ENCODE measurements at regions not wholly inside any gene's neighbourhood (a gene's known extent, or its start where the extent isn't known, plus 50 kb on each side); places are given as distances from the start of the nearest gene placed in this dataset.

DNA sequence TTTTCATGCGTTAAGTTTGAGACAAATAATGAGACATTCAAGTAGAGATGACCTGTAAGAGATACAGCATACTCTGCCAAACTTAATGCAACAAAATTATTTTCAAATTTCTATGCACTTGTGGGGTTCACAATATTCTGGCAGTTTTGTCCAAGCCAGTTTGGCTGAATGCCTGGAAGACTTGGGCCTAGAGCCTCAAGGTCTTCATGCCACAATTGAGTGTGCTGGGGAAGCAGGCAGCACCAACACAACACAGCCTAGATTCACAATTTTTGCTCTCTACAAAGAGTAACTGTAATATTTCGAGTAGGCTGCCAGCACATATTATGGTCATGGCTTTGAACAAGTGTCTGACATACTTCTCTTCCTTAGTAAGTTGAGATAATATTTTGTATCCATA is 461.4 kb upstream of the SPHKAP start:
- no peak for DNase-seq
- in situ Hi-C loops (cut with HindIII; ENCODE audit: low pct_ligation_motif_present, low pct_unique_long_range_greater_than_20kb, low sequenced_read_pairs): no loop called here

DNA sequence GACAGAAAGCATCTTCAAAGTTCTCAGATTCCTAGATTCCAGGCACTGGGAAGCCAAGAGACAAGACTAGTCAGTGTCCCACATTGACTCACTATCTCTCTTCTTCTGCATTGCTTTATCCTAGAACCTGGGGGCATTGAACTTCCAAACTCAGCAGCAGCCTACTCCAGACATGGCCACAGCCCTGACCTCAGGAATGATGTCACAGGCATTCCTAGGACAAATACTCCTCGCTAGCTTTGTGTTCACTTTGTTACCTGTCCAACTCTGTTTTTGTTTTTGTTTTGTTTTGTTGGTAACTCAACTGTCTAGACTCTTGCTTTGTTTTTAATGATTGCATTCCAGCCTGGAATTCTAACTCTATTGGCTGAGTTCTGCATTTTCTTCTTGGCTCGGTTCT is 449.3 kb upstream of the SPHKAP start:
- in situ Hi-C loops (cut with HindIII; ENCODE audit: low pct_ligation_motif_present, low pct_unique_long_range_greater_than_20kb, low sequenced_read_pairs): no loop called here
- no peak for DNase-seq

DNA sequence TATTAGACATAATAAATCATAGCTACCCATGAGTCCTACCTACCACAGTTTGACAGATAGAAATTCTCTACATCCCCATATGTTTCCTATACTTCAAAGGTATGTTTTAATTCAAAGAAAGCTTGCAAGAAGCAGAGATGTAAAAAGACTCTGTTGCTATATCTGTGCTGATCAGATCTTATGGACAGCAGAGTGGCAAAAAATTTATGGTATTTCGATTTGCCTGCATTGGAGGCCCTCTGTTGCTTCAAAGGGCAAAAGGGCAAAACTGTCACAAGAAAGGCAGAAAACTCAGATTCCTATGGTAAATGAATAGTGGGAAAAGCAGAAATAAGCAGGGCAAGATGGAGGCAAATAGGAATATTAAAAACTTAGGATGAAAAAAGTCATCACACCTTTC is 447.8 kb upstream of the SPHKAP start:
- in situ Hi-C loops (cut with HindIII; ENCODE audit: low pct_ligation_motif_present, low pct_unique_long_range_greater_than_20kb, low sequenced_read_pairs): no loop called here
- no peak for DNase-seq

DNA sequence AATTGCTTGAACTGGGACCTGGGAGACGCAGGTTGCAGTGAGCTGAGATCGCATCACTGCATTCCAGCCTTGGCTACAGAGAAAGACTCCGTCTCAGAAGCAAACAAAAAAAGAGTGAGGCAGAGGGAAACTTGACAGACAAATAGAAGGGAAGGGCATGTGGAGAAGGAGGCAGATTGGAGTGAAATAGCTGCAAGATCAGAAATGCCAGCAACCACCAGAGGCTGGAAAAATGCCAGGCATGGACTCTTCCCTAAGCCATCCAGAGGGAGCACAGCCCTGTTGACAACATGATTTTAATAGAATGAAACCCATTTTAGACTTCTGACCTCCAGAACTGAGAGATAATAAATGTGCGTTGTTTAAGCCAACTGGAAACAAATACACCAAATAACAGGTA is 447.2 kb upstream of the SPHKAP start:
- in situ Hi-C loops (cut with HindIII; ENCODE audit: low pct_ligation_motif_present, low pct_unique_long_range_greater_than_20kb, low sequenced_read_pairs): no loop called here

DNA sequence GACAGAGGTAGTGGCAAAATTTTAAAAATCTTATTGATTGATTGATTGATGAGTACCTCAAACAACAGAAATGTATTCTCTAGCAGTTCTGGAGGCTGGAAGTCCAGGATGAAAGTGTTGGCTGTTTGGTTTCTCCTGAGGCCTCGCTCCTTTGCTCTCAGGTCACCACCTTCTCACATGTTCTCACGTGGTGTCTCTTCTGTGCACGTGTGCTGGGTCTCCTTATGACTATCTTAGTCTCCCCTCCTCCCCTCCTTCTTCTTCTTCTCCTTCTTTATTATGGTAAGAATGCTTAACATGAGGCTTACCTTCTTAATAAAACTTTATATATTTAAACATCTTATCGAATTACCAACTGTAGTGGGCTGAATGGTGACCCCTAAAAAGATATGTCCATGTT is 446.0 kb upstream of the SPHKAP start:
- no peak for DNase-seq
- in situ Hi-C loops (cut with HindIII; ENCODE audit: low pct_ligation_motif_present, low pct_unique_long_range_greater_than_20kb, low sequenced_read_pairs): no loop called here

More for the DNA sequence above, 447.2 kb upstream of the SPHKAP start:
- DNase-seq: no peak

DNA sequence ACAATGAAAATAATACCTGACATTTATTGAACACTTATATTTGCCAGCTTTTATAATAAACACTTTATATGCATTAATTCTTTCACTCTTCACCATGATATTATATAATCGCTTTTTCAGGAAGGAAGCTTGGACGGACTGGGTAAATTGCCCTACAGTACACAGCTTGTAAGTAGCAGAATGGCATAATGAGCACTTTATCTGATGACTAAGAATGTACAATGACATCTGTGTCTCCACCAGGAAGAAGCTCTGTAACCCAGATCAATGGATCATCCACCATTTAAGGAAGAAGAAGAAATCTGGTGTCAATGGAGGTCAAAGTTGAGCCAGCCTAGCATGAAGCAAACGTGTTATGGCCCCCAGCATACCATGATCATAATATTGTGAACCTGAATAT is 444.0 kb upstream of the SPHKAP start:
- in situ Hi-C loops (cut with HindIII; ENCODE audit: low pct_ligation_motif_present, low pct_unique_long_range_greater_than_20kb, low sequenced_read_pairs): no loop called here
- no peak for DNase-seq

DNA sequence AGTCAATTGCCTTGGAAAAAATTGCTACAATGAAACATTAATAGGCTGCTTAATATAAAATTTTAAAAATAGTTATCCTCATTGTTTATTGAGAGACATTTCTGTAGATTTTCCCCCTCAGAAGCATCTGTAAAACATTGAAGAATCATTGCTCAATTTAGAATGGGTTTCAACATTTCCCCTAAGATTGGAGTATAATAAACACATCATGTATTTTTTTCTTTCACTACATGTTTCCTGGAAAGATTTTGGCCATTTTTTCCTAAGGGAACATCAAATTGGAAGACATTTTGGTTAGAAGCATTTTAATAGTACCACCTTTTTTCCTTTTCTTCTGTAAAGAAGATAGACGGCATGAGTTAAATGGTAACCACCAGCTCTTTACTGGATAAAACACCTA is 443.2 kb upstream of the SPHKAP start:
- in situ Hi-C loops (cut with HindIII; ENCODE audit: low pct_ligation_motif_present, low pct_unique_long_range_greater_than_20kb, low sequenced_read_pairs): no loop called here

DNA sequence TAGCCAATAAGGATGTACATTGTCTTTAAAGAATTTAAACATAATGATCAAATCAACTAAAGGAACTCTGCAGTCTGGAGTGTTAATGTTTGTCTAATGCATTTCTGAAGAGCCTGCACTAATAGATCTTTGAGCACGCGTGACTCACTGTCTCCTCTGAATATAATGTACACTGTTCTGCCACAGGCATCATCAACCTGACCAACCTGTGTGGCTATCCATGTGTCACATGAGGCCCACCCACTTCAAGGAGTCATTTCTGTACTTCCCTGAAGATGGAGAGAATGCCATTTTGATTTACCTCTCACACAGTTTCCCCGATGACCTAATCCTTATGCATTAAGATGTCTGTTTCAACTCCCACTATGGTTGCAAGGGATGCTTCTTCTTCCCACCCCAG is 434.0 kb upstream of the SPHKAP start:
- in situ Hi-C loops (cut with HindIII; ENCODE audit: low pct_ligation_motif_present, low pct_unique_long_range_greater_than_20kb, low sequenced_read_pairs): no loop called here
- DNase-seq: no peak

More for the DNA sequence above, 443.2 kb upstream of the SPHKAP start:
- DNase-seq: no peak

DNA sequence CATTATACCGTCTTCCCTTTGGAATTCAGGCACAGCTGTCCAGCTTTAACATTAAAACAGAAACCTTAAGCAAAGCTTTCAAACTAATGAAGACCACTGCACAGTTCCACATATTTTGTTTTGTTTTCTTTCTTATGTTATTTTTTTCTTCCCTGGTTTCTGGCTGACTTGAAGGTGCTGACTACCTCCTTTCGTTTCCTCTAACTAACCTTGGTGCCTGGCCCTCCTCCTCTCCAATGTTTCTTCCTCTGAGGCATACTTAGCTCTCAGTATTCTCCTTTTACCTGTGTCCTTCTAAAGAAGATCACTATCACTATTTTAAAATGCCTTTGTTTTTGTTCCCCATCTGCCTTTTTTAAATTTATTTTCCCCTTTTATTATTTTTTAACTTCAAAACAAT is 433.3 kb upstream of the SPHKAP start:
- no peak for DNase-seq
- in situ Hi-C loops (cut with HindIII; ENCODE audit: low pct_ligation_motif_present, low pct_unique_long_range_greater_than_20kb, low sequenced_read_pairs): no loop called here

DNA sequence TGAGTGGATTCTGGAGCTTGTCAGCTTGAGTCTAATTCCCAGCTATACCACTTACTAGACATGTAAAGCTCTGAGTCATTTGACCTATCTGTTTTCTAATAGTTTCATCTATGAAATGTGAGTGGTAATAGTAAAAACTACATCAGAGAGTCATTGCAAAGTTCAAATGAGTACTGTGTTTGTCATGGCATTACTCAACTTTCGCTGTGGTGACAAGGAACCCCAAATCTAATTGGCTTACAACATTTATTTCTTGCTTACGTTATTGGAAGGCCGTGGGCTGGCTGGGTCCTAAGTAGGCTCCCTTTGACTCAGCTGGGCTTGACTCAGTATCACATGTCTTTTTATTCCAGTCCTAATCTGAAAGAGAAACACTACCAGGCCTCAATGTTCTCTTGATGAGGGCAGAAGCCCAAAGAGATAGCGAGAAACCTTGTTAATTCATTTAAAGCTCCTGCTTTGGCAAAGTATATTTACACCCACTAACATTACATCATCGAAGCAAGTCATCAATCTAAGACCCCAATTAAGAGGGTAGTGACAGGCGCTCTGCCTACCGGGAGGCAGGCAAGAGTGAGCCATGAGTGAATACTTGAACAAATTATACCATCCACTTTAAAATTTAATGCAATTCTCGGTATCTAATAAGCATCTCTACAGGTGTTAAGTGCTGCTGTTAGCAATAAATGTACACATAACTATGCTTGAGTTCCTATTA is 431.8 kb upstream of the SPHKAP start:
- DNase-seq: no peak
- in situ Hi-C loops (cut with HindIII; ENCODE audit: low pct_ligation_motif_present, low pct_unique_long_range_greater_than_20kb, low sequenced_read_pairs): no loop called here

DNA sequence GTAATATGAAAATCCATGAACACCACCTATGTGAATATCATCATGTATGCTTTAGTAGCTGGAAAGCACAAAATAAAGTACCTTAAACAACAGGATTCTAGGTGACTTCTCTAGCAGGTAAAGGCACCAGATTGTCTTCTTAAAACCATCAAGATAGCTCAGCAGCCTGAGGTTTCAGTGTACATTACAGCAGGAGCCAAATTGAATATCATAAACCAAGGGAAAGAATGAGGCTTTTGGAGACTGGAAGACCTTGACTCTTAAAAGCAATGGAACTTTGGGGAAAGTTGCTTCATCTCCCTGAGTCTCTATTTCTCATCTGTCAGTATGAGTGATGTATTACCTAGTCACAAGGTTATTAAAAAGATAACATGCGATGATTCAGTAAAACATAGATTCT is 429.7 kb upstream of the SPHKAP start:
- in situ Hi-C loops (cut with HindIII; ENCODE audit: low pct_ligation_motif_present, low pct_unique_long_range_greater_than_20kb, low sequenced_read_pairs): no loop called here

DNA sequence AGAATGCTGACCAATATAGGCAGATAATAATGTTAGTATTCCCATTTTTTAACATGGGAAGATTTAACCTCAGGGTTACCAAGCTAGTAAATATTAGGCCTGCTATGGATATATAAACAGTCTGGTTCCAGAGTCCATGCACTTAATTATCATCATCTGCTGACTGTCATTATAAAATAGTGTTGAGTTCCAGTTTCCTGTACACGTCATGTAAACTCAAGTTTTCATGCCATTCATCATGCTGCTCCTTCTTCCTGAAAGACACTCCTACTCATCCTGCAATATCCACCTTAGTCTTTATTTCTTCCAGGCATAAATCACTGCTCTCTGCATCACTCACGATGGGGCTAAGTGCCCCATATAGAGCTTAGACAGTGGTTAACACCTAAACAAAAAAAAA is 420.8 kb upstream of the SPHKAP start:
- in situ Hi-C loops (cut with HindIII; ENCODE audit: low pct_ligation_motif_present, low pct_unique_long_range_greater_than_20kb, low sequenced_read_pairs): no loop called here

More for the DNA sequence above, 429.7 kb upstream of the SPHKAP start:
- no peak for DNase-seq

DNA sequence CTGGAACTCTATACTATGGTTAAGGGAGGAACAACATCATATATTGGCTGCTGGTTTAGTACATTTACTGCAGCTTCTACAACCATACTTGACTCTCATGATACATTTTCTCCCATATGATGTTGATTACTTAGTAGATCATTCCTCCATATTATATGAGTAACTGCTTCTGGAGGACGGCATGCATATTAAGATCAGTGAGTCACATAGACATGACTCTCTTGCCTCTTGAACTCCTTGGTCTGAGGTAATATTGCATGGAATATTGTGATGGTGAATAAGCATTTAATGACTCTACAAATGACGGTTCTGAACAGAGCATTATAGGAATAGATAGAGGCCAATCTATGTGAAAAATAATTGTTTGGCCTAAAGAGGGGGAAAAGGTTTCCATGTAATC is 418.8 kb upstream of the SPHKAP start:
- DNase-seq: no peak
- in situ Hi-C loops (cut with HindIII; ENCODE audit: low pct_ligation_motif_present, low pct_unique_long_range_greater_than_20kb, low sequenced_read_pairs): no loop called here

More for the DNA sequence above, 420.8 kb upstream of the SPHKAP start:
- DNase-seq: no peak

DNA sequence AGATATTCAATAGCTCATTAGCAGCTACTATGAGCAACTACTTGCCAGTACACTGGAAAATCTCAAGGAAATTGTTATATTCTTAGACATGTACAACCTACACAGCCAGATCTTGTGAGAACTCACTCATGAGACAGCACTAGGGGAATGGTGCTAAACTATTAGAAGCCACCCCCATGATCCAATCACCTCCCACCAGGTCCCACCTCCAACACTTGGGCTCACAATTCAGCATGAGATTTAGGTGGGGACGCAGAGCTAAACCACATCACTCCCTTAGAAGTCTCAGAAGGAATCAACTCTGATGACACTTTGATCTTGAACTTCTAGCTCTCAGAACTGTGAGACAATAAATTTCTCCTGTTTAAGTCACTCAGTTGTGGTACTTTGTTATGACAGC is 418.3 kb upstream of the SPHKAP start:
- in situ Hi-C loops (cut with HindIII; ENCODE audit: low pct_ligation_motif_present, low pct_unique_long_range_greater_than_20kb, low sequenced_read_pairs): no loop called here
- DNase-seq: no peak

DNA sequence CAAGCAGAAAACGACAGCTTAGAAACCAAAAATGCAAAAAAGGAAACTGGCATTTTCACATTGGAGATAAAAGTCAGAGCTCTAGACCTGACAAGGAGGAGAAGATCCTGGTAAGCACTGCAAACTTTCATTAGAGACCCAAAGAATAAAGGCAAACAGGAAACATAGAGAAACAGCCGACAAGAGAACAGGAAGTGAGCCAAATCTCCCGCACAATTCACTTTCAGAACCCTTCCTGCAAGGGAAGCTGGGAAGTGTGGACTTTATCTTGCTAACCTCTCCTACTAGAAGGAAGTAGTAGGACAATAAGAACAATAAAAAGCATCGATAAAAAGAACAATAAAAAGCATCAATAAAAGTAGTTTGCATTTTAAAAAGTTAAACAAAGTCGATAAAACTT is 417.8 kb upstream of the SPHKAP start:
- no peak for DNase-seq
- in situ Hi-C loops (cut with HindIII; ENCODE audit: low pct_ligation_motif_present, low pct_unique_long_range_greater_than_20kb, low sequenced_read_pairs): no loop called here

DNA sequence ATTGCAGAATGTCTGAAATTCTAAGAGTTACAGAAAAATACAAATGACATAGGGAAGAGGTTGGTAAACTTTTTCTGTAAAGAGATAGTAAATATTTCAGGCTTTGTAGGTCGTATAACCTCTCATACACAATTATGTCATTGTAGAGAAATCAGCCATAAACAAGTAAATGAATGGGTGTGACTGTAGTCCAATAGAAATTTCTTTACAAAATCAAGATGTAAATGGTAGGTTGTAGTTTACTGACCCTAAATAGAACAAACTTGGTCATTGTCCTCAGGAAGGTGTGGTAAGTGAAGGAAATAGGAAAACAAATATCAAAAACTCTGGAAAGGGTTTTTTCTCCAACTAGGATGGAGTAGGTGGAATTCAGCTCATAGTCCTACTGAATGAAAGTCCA is 415.5 kb upstream of the SPHKAP start:
- in situ Hi-C loops (cut with HindIII; ENCODE audit: low pct_ligation_motif_present, low pct_unique_long_range_greater_than_20kb, low sequenced_read_pairs): no loop called here
- no peak for DNase-seq

DNA sequence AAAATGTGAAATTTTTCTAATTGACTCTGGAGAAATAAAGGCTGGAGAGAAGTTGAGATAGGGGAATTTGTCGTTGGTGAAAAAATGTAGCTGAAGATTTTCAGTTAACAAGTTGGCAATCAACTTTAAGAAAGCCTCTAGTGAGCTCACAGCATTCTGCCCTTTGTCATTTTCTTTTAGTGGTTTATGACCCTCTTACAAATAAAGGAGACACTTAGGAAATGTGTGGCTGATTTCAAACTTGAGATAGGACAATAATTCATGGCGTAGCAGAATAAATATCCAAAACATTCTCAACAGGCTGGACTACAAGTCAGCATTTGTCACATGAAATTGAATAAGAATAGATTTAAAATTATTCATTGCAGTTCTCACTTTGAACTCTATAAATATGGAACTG is 412.5 kb upstream of the SPHKAP start:
- in situ Hi-C loops (cut with HindIII; ENCODE audit: low pct_ligation_motif_present, low pct_unique_long_range_greater_than_20kb, low sequenced_read_pairs): no loop called here

DNA sequence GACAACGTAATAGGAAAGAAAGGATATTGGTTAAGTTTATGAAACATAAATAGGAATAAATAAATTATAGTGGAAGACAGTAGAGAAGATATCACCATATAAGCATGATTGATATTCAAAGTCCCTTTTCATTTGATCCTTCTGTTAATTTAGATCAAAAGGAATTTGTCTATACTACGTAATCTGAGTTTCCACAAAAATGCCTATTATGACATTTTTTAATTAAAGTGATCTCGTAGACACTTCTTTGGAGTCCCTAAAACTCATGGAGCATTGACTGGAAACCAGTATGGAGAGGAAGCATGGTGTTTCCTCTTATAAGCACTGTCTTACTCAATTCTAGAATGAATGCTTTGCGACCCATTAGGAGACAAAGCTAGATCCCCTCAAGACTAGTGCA is 411.4 kb upstream of the SPHKAP start:
- DNase-seq: no peak
- in situ Hi-C loops (cut with HindIII; ENCODE audit: low pct_ligation_motif_present, low pct_unique_long_range_greater_than_20kb, low sequenced_read_pairs): no loop called here

More for the DNA sequence above, 412.5 kb upstream of the SPHKAP start:
- no peak for DNase-seq

DNA sequence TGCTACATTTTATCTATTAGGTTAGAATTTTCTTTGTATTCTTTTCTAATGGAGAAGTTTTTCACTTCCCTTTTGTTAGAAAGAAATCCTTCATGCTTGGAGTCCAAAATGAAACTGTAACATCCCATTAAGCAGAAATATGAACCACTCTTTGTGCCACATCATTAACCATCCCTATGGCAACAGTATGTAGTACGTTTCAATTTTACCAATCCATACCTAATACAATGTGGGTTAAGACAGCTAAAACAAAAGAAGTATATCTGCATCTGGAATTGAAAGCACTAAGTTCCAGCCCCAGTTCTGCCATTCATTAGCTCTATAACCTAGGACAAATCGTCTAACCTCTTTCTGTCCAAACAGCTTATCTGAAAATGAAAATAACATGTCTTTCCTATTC is 409.2 kb upstream of the SPHKAP start:
- in situ Hi-C loops (cut with HindIII; ENCODE audit: low pct_ligation_motif_present, low pct_unique_long_range_greater_than_20kb, low sequenced_read_pairs): no loop called here
- no peak for DNase-seq

DNA sequence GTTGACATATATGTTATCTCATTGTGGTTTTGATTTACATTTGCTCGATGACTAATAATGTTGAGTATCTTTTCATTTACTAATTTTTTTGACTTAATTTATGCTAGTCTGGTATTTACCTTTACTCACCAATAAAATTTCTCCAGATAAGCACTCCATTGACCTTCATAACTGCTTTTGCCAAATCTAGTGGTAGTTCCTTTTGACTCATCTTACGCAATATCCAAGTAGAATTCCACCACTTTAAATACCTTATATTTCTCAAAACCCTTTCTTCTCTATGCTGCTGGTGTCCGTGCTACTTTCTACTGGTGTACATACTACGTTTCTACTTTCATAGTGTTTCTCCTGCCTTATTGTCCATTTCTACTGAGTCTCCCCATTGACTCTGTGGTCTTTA is 407.6 kb upstream of the SPHKAP start:
- in situ Hi-C loops (cut with HindIII; ENCODE audit: low pct_ligation_motif_present, low pct_unique_long_range_greater_than_20kb, low sequenced_read_pairs): no loop called here

DNA sequence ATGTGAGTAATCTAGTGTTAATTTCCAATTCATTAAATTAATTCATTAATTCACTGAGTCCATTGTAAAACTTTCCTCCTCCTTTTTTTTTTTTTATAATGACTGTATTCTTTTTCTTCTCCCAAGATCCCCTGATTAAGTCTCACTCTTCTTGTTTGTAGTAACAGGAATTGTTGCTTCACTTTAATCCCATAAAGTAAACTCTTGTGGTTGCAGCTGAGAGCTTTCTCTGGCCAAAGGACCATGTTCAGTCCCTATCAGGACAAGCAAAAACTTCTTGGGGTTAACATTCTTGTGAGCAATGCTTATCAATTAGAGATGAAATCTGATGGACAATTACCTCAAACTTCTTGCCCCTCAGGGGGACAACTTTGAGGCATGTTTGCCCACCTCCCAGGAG is 400.2 kb upstream of the SPHKAP start:
- no peak for DNase-seq
- in situ Hi-C loops (cut with HindIII; ENCODE audit: low pct_ligation_motif_present, low pct_unique_long_range_greater_than_20kb, low sequenced_read_pairs): no loop called here

More for the DNA sequence above, 407.6 kb upstream of the SPHKAP start:
- DNase-seq: no peak
